GM19395 (cell line): ENCODE measurements at regions not wholly inside any gene's neighbourhood (a gene's known extent, or its start where the extent isn't known, plus 50 kb on each side); places are given as distances from the start of the nearest gene placed in this dataset.
"Not testable (repeated sequence)": the region's sequence is repeated elsewhere in the genome, so short reads cannot be mapped to it uniquely, and the experiment has no call there.

Source experiments
- ATAC-seq: cut with Tn5 transposase; IDR thresholded peaks from one replicate; pipeline ENCODE4 v1.9.1; 2021; ENCODE audit warnings: mild to moderate bottlenecking, moderate library complexity; ENCODE audit not compliant: unreplicated experiment

DNA sequence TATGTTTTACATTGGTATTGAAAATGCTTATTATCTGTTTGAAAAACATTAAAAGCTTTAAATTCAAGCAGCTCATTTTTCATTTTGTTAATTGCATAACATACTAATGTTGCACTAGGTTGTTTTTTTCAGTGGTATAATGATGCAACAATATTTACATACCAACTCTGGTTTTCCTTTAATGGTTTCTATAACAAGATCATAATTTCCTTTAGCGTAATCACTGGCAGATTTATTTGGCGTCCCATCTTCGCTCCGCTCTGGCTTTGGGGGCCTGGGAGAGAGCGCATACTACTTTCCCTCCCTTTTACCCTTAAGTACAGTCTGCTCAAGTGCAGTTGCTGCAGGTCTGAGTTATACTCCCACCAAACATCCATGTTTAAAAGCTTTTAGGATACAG lies 574.1 kb downstream of the PRKD1 start:
- no peak for ATAC-seq

DNA sequence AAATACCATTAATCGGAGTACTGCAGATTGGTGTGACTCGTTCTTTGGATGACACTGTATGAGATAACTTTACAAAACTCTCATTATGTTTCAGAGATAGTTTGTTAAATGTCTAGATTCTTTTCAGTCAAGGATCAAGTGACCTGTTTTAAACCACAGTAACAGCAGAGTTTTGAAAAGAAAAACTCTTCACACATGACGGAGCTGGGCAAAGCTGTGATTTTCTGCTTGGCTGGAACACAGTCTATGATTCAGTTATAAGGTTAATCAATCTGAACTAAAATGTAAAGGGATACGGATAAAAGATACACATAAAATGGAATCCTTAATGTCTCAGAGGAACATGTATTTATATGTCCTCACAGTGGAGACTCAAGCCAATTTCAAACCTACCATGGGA lies 573.2 kb downstream of the PRKD1 start:
- no peak for ATAC-seq

DNA sequence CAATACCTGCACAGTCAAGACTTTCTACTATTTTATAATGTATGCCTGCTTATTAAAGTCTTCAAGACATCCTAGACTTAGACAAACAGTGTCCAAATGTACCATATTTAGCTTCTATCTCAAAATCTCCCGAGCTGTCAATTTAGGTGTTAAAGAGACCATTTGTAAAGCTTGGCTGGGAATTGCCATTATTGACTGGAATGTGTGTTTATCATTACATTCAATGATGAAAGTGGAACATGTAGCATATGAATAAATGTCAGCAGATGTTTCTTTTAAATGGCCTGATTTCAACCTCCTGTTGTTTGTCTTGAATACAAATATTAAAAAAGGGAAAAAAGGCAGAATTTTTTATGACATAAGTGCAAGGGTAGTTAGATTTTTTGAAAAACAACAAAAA lies 572.3 kb downstream of the PRKD1 start:
- no peak for ATAC-seq

DNA sequence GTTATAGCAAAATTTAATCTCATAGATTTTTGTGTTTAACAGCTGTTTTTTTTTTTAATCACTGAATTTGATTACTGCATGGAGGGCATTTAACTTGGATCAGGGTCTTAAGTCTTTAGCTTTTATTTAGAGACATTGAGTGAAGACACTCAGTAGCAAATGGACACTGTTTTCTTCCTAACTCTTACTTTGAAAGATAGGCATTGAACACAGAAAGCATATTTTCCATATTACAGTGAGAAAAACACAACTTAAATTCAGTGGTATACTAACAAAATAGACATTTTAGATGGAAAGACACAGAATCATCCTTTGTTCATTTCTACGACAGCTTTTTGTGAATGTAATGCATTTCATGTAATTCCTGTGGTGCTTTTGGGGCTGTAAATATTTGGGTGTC lies 571.8 kb downstream of the PRKD1 start:
- ATAC-seq = no peak

DNA sequence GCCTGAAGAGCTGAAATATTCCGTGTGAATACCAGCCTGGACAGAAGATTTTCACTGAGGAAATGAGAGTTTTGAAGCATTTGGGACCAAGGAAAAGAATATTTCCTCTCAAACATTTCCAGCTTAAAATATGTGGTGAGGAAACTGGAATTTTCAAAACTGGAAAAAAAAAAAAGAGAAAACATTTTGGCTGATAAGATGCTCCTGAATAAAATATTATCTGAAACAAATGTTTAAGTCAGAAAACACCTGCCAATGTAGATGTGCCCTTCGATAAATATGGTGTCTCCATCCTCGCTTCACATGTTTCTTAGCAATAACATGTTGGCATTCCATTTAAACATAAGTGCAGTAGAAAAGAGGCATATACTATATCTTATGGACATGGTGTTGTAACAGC lies 567.0 kb downstream of the PRKD1 start:
- ATAC-seq = no peak

DNA sequence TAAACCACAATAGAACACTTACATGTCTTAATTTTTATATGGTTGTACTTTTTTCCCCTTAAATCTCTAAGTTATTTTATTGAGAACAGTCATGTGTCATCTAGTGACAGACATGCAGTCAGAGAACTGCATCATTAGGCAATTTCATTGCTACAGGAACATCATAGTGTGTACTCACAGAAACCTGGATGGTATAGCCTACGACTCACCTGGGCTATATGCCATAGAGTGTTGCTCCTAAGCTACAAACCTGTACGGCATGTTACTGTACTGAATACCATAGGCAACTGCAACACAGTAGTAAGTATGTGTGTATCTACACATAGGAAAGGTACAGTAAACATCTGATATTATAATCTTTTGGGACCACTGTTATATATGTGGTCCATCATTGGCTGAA lies 557.6 kb downstream of the PRKD1 start:
- no peak for ATAC-seq

DNA sequence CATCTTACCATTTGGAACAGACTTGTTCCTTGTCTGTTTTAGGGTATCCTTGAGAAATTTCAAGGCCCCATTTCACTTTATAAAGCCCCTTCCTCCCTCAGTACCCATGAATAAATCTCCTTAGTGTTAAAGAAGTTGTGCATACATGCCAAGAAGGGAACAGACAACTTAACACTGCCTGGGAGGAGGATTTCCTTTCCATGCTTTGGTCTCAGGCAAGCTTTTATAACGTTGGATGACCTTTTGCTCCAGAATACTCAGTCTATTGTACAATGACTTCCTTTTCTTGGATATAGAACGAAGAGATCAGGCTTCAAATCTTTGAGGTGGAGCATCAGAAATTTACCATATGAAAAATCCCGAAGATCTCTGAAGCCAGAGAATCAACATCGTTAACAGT lies 551.4 kb downstream of the PRKD1 start:
- no peak for ATAC-seq

DNA sequence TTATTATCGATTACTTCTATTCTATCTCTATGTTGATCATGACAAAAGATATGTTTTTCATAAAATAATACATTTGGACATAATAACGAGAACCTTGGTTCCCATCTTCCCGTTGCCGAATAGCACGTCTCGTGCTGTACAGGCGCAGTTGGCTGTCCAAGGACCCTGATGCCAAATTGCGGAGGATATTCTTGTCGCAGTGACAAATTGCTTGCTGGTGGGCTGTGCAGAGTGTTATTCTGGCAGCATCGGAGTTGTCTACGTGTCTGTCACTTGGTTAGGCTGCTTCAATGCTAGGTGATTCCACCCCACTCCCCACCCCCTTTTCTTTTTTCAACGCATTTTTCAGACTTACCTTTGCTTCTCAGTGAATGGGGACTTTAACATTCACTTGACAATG lies 546.8 kb downstream of the PRKD1 start:
- no peak for ATAC-seq

DNA sequence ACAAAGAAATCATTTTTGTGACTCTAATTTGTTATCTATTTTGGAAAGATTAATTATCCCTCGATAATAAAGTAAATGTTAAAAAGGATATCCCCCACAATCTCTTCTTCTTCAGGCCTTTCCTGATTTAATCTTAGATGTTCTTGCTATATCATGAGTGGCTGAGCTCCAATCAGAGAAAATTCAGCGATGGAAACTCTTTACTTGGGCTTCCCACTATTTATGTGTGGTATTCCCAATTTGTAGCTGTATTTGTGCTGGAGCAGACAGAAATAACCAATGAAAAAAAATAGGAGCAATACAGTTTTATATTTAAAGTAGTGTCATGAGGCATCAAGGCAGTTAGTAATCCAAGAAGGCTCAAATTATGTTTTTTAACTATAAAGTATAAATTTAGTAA lies 539.1 kb downstream of the PRKD1 start:
- ATAC-seq = no peak

DNA sequence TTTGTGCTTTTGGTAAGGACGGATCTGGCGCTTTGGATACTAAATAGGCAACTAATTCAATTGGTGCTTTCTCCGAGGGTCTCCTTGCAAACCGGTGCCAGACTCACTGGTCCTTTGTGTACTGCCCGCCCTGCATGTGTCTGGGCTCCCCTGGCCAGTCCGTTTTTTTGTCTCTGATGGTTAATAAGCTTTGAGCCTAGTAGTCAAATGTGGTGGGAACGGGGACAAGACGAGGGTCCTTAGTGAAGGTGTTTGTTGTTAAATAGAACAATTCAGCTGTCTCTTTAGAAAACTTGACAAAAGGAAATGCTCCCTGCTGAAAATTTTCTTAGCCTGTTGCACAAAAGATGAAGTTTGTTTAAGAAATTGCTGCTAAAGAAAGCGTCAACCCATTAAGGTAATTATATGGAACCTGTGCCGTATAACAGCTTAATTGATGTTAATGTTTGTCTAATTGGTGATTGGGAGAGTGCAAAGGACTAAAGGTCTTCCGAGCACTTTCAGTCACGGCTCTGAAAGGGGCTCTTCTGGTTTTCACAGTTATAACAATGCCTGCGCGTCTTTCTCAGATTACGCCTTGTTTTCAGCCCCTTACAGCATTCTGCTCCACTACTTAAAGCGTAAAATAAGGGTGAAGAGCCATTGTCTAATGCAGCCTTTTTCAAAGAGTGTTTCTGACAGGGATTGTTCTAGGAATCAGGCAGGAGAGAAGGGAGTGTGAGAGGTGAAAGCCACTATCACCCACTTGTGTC lies 537.4 kb downstream of the PRKD1 start:
- ATAC-seq = no peak

DNA sequence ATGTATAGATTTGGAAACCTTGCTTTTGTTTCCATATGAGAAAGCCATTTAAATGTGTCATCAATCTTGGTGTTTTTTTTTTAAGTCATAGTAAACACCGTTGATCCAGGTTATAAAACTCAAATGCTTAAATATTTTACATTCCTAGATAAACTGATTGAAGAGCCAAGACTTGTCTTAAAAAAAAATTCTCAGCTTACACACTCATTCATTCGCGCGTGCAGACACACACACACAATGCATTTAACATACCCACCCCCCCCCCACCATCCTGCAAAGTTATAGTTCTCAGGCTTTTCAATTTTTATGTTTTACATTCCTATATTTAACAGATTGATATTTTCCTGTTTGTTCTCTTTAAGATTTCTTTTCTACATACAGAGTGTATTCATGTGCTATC lies 536.4 kb downstream of the PRKD1 start:
- ATAC-seq = no peak

DNA sequence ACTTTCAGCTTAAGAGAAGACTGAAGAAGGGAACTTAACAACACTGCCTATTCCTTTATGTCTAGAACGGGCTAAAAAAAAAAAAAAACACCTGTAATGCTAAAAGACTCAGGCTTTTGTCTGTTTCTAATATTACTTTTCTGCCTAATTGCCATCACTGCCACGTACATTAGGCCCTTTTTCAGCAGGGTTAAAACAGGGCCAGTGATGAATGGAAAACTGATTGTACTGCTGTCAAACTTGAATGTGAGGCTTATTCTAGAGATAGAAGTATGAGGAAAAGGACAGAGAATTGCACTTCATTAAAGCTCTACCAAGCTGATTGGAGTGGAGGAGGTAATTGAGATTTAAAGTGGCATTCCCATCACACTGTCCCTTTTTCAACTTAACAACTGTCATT lies 535.8 kb downstream of the PRKD1 start:
- no peak for ATAC-seq

DNA sequence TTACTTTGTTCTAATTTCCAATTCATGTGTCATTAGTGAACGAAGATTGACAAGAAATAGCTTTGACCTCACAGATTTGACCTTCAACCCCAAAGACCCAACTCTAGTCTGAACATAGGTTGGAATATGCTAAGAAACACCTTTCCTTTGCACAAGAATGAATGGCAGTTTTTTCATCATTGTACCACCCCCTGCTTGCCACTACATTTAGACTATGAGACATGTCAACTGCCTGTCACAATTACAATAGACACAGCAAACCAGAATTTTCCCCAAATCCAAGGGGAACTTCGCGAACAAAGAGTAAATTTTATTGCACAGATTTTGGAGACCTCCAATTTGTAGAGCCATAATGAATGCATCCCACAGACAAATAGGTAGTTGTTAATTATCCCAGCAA lies 535.4 kb downstream of the PRKD1 start:
- ATAC-seq = no peak

DNA sequence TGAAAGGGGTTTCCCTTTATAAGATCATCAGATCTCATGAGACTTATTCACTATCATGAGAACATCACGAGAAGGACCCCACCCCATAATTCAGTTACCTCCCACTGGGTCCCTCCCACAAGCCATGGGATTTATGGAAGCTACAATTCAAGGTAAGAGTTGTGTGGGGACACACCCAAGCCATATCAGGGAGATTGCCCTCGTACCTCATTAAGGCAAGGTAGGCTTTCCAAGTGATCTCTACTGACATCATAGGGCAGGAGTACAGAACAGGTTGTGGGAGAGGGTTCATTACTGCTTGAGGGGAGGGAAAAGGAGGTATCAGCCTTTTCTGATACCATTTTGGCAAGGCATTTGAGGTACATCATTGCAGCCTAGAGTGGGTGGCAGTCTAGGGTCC lies 524.6 kb downstream of the PRKD1 start:
- no peak for ATAC-seq

DNA sequence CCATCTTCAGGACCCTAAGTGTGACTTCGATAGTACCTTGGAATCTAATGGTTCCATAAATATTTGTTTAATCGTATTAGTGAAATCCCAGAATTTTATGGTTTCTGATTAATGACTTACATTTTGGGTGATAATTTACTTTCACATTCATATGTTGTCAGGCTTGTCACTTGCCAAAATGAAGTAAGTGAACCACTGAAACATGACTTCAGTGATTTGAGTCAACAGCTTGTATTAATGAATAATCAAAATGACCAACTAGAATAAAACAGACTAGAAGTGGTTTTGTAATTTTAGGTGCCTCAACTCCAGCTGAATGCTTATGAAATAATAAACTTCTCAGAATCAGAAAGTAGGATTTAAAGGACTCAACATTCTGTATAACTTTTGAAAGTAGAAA lies 517.1 kb downstream of the PRKD1 start:
- ATAC-seq = no peak

DNA sequence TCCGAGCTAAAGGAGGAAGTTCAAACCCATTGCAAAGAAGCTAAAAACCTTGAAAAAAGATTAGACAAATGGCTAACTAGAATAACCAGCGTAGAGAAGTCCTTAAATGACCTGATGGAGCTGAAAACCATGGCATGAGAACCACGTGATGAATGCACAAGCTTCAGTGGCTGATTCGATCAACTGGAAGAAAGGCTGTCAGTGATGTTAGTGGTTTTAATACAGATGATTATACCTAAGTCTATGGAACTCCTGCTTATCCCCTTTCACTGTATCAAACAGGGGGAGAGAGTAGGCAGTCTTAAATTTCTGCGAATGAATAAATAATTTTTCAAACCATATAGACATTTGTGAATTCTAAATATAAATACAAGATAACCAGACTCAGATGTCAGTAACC lies 512.7 kb downstream of the PRKD1 start:
- not testable (repeated sequence) for ATAC-seq

DNA sequence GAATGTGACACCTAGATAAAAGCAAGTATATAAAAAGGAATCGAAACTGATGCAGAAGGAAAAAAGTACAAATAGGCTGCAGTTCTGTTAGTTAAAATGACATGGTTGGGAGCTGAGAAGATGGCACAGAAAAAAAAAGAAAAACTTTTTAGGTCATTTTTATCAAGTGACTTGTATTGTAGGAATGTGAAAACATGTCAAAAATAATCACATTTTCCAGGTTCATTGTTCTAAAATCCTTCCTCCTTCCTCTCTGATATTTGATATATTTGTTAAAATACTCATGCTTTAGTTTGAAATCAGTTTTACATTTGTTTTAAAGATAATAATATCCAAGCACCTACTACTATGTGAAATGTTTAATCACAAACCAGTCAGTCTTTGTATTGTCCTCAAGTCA lies 507.9 kb downstream of the PRKD1 start:
- no peak for ATAC-seq

DNA sequence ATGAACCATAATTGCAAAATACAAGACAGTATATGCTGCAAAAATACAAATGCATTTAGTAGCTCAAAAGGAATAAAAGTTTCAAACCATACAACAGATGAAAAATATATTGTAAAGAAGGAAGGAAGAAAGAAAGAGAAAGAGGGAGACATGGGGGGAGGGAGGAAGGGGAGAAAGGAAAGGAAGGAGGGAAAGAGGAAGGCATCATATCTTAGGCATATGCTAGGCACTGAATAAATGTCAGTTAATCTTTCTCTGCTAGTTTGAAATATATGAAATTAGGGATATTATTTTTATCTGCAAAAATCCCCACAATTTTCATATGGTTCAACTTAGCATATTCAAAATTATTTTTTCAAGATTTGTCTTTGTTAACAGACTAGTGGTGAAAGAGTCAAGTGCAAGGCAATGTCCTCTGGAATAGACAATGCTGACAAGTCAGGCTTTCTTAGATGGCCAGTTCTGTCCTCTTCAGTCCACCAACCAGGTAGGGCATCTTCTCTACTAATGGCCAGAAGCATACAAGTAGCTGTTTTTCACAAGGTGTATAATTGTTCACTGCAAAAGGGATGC lies 506.4 kb downstream of the PRKD1 start:
- ATAC-seq = no peak

DNA sequence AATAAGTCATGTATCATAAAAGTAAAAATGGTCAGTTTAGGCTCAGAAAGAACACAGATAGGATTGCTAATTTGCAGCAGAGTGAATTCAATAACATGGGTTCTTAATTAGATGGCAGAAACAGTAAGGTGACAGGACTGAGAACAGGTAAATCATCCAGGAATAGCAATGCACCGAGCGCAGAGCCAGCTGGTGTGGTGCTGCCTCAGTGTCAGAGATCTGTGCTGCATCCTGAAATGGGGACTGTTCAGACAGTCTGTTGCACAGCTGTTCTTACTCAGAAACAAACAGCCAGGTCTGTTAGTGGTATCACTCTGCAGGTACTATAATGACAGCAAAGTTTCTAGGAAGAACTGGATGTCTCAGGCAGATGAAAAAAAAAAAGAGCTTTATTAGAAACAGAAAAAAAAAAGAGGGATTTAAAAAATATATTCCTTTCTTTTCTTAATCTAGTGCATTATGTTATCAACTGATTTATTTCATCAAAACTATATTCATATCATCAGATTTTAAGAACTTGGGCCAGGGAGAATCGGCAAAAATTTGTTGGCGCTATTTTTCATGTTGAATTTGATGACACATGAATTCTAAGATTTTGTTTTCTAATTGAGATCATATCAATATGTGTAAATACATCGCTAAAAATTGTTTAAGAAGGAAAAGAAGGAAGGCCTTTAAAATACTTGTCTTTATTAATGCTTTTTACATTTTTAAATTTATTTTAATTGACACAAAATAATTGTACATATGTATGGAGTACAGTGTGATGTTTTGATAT lies 501.8 kb downstream of the PRKD1 start:
- no peak for ATAC-seq

DNA sequence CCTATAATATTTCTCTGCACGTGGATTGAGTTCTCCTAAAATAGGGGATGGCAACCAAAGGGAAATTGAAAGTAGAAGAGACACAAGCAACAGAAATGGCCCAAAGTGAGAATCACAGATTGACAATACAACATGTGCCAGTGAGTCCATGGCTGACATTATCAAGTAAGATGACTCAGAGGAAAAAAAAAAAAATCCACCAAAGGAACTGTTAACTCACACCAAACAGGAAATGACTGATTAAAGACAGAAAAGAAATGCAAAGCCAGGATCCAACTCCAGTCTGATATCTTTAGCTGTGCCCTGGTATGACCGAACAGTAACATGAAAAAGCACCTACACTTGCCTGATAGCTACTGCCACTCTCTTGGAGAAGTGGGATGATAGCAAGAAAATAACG lies 485.0 kb downstream of the PRKD1 start:
- ATAC-seq = no peak

DNA sequence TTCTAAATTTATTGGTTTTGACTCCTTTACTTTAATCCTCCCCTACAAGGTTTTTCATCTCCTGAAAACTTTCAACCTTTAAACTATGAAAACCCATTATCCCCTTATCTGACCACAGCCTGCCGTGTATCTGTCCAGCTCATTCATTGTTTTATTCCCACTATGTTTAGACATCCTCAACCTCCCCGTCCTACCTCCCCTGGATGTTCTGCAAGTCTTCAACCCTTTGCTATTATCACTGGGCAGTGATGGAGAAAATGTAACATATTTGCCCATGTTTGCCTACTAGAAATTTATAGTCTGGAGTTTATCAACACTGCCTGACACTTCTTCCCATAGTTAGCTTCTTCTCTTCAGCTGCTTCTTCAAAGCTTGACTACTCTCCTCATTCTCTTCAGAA lies 483.4 kb downstream of the PRKD1 start:
- ATAC-seq = no peak

DNA sequence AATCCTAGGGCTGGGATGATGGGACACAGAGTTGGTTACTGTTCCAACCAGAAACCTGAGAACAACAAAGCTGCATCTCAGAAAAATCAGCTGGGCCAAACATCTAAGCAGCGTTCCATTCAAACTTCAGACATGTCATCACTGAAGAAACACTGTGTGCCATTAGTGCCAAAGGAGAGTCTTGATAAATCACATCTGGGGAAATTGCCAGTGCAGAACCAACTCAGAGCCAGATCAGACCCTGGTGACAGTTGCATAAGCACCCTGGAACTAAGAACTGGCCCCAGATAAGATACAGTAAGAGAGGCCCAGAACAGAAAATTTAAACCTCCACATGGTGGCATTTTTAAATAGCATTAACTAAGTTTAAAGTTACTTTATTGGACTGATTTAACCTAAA lies 482.8 kb downstream of the PRKD1 start:
- no peak for ATAC-seq
